Stimulated activated CD4-positive, alpha-beta T cell treated with anti-CD3 and anti-CD28 coated beads, Interleukin-15, amount 100 ng/mL, for 1 hour (primary cell): ENCODE measurements at regions not wholly inside any gene's neighbourhood (a gene's known extent, or its start where the extent isn't known, plus 50 kb on each side); places are given as distances from the start of the nearest gene placed in this dataset.
"Not testable (repeated sequence)": the region's sequence is repeated elsewhere in the genome, so short reads cannot be mapped to it uniquely, and the experiment has no call there.

Source experiments
- DNase-seq, 2 donors: peaks; one replicate each; pipeline ENCODE4 v3.0.0-alpha.2; 2020; ENCODE audit warnings: low read depth in 1 of 2, low spot score in 1 of 2

DNA sequence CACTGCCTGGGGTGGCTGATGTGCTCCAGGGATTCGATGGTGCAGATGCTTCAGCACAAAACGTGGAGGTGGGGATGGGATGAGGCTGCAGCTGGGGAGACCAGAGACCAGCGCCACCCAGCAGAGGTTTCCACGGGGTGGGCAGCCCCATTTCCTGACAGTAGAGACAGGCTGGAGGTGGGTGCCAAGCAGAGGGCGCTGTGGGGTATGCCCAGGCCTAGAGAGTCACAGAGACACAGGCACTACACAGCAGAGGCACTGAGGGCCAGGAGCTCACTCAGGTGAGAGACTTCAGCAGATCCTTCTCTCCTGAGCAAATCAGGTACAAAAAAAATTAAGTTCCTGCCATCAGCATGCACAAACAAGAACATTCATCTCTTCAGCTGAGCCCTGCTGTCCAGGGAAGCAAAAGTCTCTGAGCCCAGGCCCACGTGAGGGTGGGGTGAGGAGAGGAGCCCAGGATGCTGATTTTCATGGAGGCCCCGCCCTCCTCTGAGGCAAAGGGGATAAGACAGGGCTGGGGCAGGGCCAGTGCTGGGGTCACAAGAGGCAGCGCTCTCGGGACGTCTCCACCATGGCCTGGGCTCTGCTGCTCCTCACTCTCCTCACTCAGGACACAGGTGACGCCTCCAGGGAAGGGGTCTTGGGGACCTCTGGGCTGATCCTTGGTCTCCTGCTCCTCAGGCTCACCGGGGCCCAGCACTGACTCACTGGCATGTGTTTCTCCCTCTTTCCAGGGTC lies 53.1 kb downstream of the GGTLC2 start:
- DNase-seq, result no peak

DNA sequence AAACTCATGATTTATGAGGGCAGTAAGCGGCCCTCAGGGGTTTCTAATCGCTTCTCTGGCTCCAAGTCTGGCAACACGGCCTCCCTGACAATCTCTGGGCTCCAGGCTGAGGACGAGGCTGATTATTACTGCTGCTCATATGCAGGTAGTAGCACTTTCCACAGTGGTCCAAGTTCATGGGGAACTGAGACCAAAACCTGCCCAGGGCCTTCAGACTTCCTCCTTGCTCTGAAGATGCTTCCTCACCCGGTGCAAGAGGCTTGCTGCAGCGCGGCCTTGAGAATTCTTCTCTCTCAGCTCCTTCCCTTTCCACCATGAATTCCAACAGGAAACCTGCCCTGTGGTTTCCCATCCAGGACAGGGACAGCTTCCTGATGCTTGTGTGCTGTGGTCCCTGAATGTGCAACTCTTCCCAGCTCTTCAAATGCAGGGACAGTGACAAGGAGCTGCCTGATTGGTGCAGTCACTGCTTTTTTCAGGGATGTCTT lies 53.9 kb downstream of the GGTLC2 start:
- DNase-seq, result no peak

DNA sequence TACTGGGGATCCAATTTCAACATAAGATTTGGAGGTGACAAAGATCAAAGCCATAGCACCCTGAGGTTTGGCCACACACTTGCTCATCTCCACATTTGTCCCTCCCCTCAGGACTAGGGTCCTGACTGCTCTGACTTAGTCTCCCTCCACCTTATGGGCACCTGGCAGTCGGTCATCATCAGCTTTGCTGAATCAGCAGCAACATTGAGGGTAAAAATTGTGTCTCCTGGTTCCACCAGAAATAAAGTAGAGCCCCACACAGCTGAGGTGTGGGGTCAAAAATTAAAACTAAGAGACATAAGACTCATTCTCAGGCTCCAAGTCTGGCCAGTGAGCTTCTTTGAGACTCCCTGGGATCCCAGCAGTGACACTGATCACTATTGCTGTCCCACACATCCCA lies 56.2 kb downstream of the GGTLC2 start:
- no peak for DNase-seq

DNA sequence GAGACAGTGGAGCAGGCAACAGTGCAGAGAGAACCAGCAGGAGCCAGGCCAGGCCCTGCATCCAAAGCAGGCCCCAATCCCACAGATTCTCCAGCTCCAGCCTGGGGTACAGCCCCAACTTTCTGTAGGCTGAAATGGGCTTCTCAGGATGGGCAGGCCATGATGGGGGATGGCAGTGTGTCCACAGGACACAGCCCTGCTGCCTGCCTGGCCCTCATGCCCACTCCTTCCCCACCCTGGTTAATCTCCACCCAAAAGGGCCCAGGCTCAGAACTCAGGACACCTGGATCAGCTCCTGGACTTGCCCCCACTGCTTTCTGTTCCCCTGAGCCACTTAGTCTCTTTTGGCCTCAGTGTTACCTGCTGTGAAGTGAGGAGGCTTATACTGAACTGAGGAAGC lies 57.1 kb downstream of the GGTLC2 start:
- not testable (repeated sequence) for DNase-seq

DNA sequence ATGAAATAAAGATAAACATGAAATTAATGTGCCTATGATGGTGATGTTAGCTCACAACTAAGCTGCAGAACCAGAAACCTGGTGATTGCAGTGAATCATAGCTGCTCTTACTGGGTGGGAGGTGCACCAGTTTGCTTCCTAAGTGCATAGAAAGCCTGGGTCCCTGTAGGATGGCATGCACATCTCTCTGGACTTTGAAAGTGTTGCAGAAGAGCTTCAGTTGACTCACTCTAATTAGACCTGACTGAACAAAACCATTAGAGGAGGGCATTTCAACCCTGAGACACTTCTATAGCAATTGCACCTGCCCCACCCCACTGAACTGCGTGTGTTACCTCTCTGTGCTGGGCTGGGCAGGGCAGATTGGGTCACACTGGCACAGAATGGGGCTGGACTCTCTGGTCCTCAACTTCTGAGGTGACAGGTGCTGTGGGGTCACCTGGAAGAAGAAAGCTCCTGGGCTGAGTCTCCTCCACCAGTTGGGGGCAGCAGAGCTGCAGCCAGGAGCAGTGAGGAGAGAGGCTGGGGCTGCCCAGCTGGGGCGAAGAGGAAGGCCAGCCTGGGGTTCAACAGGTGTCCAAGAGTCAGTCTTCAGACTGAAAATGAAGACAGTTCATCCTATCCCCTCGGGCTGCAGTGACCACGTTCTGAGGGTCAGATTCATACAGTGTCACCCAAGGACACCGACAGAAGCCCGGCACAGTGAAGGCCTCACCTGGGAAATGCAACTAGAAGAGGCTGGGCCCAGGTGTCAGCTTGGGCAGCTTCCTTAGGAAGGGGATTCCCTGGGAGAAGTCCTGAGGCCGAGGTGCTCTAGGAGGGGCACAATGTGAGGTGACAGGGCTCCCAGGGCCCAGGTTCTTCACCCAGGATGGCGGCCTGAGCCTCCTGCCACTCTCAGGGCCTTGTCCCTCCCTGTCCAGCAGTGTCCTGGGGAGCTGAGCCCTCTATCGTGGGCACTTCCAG lies 58.1 kb downstream of the GGTLC2 start:
- no peak for DNase-seq

DNA sequence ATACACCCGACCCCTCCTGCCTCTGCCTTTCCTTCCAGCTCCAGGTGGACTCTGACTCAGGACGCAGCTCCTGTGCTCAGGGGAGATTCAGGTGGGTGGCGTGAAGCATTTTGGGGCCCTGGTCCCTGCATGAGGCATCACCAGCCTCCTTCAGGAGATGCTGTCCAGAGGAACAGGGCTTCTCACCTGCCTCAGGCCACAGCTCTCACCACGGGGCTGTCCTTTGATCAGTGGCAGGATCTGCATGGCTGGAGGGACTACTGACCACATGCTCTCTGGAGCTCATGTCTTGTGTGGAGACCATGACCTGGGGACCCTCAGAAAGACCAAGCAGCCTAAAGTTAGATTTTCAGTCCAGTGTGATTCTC lies 58.8 kb downstream of the GGTLC2 start:
- DNase-seq, result no peak

DNA sequence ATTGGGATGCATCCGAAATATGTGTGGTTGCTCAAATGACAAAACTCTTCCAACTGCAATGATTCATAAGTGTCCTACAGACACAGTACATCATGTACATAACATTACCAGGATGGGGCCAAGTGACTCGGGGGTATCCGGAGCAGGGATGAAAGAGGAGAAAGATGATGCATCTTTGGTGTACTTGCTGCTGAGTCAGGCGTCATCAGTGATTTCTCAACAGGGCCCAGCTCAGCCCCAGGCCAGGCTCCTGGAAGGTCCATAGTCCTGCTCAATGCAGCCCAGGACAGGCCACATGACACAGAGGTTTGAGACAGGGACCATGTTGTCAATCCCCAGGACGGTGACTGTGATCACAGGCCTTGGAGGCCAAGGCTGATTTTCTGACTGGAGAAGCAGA lies 59.3 kb downstream of the GGTLC2 start:
- DNase-seq, result no peak

DNA sequence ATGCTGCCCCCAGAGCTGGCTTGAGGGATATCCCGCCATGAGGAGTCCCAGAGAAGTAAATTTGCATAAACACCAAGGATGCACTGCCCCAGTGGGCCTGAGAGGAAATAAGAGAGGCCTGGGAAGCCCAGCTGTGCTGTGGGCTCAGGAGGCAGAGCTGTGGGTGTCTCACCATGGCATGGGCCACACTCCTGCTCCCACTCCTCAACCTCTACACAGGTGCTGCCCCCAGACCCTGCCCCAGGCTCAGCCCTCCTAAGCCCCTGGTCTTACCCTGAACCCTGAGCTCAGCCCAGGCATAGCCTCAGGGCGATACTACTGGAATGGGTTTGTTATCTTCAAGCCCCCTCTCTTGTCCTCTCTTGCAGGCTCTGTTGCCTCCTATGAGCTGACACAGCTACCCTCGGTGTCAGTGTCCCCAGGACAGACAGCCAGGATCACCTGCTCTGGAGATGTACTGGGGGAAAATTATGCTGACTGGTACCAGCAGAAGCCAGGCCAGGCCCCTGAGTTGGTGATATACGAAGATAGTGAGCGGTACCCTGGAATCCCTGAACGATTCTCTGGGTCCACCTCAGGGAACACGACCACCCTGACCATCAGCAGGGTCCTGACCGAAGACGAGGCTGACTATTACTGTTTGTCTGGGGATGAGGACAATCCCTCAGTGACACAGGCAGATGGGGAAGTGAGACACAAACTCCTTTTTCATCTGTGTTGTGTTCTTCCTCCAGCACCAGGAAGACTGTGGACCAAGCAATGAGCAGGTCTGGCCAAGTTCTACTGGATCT lies 59.9 kb downstream of the GGTLC2 start:
- DNase-seq, result no peak

DNA sequence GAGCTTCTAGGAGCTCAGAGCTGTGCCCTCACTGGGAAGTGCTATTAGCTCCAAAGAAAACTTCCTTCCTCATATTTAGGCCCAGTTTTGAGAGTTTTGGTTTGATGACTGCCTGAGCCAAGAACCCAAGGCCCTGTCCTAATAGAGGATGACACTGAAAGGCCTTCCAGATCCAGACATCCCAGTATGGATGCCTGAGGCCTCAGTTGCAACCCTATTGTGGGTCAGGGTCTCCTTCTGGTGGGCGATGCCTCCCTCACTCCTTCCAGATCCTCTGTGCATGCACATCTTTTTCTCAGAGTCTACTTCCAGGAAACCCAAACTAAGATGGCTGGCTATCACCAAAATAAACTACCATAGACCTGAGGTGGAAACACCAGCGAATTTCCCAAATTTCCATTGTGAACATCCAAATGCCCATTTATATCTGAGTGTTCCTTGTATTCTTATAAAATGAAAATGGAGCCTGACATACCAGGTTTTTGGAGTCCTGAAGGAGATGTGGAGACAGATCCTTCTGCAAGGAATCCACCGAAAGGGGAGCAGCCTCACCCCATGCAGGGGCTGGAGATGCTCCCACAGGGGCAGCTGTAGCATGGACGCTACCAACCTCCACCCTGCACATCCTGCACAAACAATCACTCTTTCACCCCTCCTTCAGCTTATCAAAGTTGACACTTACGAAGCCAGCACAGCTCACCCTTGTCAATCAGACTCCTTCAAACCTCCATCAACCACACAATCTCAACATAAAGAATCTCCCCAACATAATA lies 61.1 kb downstream of the GGTLC2 start:
- DNase-seq, result no peak

DNA sequence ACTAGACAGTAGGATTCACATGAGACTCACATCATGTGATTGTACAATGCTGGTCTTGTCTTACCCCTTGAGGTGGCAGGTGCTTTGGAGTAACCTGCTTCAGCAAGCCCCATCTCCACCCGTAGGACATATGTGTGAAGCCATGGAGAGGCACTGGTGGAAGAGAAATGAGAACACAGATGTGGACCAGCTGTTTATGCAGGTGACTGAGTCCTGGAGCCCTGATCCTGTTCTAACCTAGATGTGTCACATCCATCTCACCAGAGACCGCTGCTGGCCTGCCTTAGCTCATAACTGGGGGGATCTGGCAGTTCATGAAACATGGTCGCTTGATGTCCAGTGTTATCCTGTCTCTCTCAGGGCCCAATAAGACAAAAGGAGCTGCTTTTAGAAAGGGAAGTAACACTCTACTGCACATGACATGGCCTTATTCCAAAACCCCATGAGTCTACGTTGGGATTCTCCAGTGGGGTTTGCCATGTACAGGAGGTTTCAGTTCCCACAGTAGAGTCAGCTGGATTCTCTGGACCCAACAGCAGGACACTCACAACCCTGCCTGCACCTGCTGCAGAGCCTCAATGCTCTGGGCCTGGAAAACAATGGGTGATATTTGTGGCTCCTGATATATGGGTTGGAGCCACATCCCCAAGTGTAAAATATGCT lies 62.0 kb downstream of the GGTLC2 start:
- DNase-seq, result no peak

DNA sequence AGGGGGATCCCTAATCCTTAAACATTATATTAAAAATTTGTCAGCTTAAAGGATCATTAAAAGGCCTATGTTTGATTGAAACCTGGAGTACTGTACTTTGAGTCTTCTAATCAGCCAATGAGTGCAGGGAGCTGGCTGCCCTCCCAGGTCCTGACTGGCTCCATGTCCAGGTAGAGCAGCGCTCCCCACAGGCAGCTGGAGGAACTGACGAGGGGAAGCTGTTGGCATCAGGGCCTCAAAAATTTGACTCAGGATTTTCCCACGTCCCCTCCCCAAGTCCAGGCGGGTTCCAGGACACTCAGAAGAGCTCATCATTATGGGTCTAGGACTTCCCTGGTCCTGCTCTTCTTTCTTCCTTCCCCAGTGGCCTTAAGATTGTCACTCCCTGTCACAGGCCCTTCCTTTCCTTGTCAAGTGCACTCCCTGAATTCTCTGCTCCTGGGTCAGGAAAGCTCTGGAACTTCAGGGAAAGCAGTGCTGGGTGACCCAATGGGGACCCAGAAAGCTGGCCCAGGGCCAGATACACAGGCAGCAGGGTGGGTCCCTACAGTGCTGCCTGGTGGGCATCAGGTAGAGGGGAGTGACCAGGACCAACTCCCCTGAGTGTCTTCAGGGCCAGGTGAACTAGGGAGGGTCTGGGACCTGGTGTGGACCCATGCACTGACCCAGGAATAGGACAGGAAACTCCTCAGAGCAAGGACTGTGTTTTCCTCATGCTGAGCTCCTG lies 65.5 kb downstream of the GGTLC2 start:
- DNase-seq, result no peak

DNA sequence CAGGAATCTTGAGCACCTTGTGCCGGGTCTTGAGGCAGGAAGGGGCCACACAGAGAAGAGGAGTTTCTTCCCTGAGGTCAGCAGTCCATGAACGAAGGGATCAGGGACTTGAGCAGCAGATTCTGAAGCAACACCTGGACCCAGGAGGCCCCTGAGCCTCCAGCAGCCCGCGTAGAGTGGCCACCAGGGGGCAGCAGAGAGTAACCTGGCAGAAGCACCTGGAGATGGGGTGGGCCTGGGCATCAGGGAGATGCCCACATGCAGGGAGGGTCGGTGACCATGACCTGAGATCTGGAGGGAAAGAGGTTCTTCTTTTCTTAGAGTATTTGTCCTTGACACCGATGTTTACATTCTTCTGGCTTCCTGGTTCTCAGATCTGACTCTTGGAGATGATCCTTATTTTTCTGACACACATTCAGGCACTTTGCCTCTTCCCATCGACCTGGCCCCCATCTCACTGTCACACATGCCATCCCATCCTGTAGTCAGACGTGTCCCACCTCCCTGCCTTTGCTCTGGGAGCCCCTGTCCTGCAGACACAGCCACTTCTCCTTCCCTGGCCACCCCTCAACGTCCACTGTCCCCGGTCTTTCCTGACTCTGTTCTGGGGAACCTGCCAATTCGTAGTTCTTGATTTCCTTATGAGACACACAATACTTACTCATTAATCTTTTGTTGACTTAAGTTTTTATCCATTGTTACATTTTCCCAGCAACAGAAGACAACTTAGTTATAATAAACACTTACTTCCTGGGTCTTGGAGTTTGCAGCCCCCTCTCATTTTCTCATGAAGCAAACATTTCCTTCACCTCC lies 66.5 kb downstream of the GGTLC2 start:
- DNase-seq, result peak; percentile 55 to 65

DNA sequence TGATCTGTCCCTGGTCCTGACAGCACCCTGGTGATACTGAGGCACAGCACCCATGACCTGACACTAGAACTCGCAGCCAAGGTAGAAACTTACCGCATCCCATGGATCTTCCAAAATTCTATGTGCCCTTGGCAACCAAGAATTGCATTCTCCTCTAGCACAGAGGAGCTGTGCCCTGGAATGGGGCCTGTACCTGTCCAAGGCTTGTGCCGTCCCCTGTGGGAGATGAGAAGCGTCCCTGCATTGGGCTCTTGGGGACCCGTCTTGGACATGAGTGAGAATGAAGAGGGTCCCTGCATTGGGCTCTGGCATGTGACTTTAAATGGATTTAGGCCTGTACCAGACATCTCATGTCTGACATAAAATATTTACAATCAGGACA lies 67.1 kb downstream of the GGTLC2 start:
- no peak for DNase-seq

DNA sequence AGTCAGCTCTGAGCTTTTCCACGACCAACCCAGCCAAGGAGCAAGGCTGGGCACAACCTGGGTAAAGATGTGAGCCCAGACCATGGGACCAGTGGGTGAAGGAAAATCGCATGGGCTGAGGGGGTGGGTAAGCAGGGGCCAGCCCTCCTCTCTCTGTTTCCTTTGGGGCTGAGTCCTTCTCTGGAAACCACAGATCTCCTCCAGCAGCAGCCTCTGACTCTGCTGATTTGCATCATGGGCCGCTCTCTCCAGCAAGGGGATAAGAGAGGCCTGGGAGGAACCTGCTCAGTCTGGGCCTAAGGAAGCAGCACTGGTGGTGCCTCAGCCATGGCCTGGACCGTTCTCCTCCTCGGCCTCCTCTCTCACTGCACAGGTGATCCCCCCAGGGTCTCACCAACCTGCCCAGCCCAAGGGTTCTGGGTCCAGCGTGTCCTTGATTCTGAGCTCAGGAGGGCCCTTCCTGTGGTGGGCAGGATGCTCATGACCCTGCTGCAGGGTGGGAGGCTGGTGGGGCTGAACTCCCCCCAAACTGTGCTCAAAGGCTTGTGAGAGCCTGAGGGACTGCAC lies 67.8 kb downstream of the GGTLC2 start:
- no peak for DNase-seq

DNA sequence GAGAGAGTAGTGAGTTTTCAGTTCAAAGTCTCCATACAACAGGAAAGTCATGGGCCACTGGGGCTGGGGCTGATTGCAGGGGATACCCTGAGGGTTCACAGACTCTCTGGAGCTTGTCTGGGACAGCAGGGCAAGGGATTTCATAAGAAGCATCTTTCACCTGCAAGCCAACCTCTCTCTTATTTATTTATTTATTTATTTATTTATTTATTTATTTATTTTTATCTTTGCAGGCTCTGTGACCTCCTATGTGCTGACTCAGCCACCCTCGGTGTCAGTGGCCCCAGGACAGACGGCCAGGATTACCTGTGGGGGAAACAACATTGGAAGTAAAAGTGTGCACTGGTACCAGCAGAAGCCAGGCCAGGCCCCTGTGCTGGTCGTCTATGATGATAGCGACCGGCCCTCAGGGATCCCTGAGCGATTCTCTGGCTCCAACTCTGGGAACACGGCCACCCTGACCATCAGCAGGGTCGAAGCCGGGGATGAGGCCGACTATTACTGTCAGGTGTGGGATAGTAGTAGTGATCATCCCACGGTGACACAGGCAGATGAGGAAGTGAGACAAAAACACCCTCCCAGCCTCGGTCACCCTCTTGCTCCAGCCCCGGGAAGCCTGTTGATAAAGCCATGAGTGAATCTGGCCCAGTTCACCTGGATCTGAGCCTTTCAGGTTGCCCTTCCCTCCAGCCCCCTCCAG lies 68.4 kb downstream of the GGTLC2 start:
- DNase-seq, result no peak

DNA sequence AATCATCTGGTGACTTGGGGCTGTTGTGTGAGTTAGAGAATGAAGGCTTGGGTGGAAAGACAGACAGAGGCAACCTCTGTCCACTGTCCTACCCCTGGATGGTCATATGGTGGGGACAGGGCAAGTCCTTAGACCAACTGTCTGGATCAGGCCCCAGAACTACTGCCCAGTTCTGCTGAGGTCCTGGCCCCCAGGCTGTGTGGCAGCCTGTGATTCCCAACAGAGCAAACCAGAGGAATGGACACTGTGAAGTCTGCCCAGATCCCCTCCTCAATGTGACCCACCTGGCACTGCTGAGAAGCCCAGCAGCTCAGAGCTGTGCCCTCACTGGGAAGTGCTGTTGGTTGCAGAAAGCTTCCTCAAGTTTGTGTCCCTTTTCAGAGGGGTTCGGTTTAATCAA lies 69.0 kb downstream of the GGTLC2 start:
- DNase-seq, result no peak

DNA sequence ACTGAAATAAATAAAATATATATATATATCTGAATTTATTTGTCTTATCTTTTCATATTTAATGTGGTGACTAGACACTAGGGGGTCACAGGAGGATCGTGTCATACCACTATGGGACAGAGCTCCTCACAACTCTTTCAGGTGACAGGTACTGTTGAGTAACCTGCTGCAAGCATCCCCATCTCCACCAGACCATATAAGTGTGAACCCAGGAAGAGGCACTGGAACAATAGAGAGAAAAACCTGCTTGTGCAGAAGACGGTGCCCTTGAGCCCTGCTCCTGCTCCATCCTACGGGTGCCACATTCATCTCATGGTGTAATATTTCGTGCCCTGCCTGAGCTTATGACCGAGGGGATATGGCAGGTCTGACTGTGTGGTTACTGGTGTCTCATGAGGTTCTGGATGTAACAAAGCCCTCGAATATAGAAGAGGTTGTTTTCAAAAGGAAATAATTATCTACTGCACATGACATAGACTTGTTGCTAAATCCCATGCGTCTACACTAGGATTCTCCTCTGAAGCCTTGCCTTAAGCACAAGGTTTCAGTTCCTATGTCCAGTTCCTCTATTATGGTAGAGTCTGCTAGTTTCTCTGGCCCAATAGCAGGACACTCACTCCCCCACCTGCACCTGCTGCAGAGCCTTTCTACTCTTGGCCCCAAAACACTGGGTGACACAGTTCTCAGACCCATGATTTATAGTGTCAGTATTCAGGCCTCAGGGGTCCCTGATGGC lies 70.4 kb downstream of the GGTLC2 start:
- no peak for DNase-seq
